Thyroid gland (tissue), 4 donors: ENCODE measurements at regions not wholly inside any gene's neighbourhood (a gene's known extent, or its start where the extent isn't known, plus 50 kb on each side); places are given as distances from the start of the nearest gene placed in this dataset.

Experiments
- DNase-seq, 2 donors: peaks; one replicate each; pipeline ENCODE4 v3.0.0-alpha.2; 2019
- H3K27ac ChIP-seq, 3 donors: fragments of 200-600 bp; sonication (generic); 1 replicate in 2 of 3; 2 replicates in 1 of 3; pipeline ENCODE4 v1.5.1; 2016 to 2019; ENCODE audit warnings: mild to moderate bottlenecking in 1 of 3, moderate library complexity in 1 of 3
- H3K27me3 ChIP-seq: fragments of 200-600 bp; sonication (generic); one replicate; pipeline ENCODE4 v1.5.1; 2019
- H3K36me3 ChIP-seq, 2 donors: fragments of 200-600 bp; sonication (generic); one replicate each; pipeline ENCODE4 v1.5.1; 2016 to 2019
- H3K4me1 ChIP-seq, 2 donors: fragments of 200-600 bp; sonication (generic); one replicate each; pipeline ENCODE4 v1.5.1; 2017 to 2019
- H3K4me3 ChIP-seq, 3 donors: fragments of 200-600 bp; sonication (generic); replicated peaks in 1 of 3; 1 replicate in 2 of 3; 2 replicates in 1 of 3; pipeline ENCODE4 v1.5.1; 2016; ENCODE audit warnings: mild to moderate bottlenecking in 1 of 3
- H3K9me3 ChIP-seq: fragments of 200-600 bp; sonication (generic); one replicate; pipeline ENCODE4 v1.5.1; 2017
- POLR2A ChIP-seq, 2 donors: fragments of 450-650 bp; IDR thresholded peaks; one replicate each; pipeline ENCODE4 v1.6.1; 2017; ENCODE audit warnings: antibody characterized with exemption in 2 of 2, mild to moderate bottlenecking in 2 of 2, moderate library complexity in 1 of 2
- WGBS, 2 donors: methylation state at CpG; one replicate each; pipeline ENCODE4 v1.1.5; 2017; 5-methylcytosine and 5-hydroxymethylcytosine counted together
- intact Hi-C: fragments of 100-400 bp; cut with DNase I; formaldehyde crosslinking; loops from one replicate; pipeline ENCODE4 v1.15.1; 2023
- TF ChIP-seq, protein P1 (sequence below), 6 experiments: fragments of 200-600 bp in 3 of 6; fragments of 450-650 bp in 3 of 6; sonication (generic) in 3 of 6; IDR thresholded peaks; one replicate each; pipeline ENCODE4 v1.5.1; 2016 to 2019; ENCODE audit warnings: antibody characterized with exemption in 6 of 6, mild to moderate bottlenecking in 2 of 6, inconsistent platforms in 1 of 6, moderate library complexity in 1 of 6

DNA sequence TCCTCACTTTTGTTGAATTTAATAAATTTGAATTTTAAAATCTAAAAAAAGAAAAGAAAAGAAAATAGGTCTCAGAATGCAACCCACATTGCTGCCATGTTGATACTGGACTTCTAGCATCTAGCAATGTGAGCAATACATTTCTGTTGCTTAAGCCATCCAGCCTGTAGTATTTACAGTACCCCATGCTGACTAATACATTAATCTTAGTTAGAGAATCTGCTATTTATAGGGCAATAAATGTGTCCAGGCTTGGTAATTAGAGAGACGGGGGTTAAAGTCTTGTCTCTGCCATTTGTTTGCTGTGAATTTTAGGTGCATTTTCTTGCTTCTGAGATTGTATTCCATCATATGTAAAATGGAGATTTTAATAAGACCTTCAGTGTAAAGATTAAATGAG lies 471.3 kb downstream of the DHX35 start:
- TF ChIP-seq POLR2A (IDR thresholded peaks at IDR 0.05) = no peak
- TF ChIP-seq, protein P1, sequence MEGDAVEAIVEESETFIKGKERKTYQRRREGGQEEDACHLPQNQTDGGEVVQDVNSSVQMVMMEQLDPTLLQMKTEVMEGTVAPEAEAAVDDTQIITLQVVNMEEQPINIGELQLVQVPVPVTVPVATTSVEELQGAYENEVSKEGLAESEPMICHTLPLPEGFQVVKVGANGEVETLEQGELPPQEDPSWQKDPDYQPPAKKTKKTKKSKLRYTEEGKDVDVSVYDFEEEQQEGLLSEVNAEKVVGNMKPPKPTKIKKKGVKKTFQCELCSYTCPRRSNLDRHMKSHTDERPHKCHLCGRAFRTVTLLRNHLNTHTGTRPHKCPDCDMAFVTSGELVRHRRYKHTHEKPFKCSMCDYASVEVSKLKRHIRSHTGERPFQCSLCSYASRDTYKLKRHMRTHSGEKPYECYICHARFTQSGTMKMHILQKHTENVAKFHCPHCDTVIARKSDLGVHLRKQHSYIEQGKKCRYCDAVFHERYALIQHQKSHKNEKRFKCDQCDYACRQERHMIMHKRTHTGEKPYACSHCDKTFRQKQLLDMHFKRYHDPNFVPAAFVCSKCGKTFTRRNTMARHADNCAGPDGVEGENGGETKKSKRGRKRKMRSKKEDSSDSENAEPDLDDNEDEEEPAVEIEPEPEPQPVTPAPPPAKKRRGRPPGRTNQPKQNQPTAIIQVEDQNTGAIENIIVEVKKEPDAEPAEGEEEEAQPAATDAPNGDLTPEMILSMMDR (IDR thresholded peaks at IDR 0.05) = no peak
- Histone ChIP-seq H3K4me1 (no peaks in the 10 kb centered on the region), H3K27ac (no peak overlapping the region), H3K36me3 (no peaks in the 10 kb centered on the region), H3K4me3 (no peak overlapping the region), H3K27me3 (no peaks in the 10 kb centered on the region), H3K9me3 (no peaks in the 10 kb centered on the region)
- intact Hi-C loops = no loop called here
- DNase-seq = no peak
- 97 to 100% methylated on average over 1 of the region's 1 CpG for WGBS, 2 donors

DNA sequence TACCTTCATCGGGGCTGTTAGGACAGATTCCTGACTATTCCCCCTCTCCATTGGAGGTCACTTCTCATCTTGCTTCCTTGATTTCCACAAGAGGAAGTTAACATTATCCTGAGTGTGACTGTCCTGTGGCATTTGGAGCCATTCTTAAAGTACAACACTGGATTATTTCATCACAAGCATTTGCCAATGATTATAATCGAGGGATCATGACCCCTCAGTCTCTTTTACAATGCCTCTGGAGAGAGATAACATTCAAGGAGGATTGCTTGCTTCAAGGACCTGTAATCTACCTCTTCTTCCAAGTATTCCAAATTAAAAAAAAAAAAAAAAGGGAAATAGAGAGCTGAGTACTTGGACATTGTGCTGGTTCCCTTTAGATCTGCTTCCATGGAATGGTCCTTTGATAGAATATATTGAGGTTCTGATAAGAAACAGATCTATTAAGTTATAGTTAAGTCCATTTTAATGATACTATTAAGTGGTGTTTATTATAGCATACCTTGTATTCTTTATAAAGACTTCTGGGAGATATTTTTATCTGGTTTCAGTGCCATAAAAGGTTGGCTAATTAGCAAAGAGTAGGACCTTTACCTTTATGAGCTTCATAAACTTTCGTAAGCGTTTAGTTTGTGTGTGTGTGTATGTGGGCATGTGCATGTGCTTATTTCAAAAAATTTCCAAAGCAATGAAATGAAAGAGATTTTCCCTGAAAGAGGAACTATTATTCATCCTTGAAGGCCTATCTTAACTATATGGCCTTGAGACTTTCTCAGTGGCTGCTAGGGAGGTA lies 469.1 kb downstream of the DHX35 start:
- no peaks in the 10 kb centered on the region for H3K36me3 ChIP-seq
- no peak overlapping the region for H3K27ac ChIP-seq
- no peak overlapping the region for H3K4me3 ChIP-seq
- 80 to 86% methylated on average over 4 of the region's 4 CpGs for WGBS, 2 donors
- DNase-seq = no peak
- no peaks in the 10 kb centered on the region for H3K27me3 ChIP-seq
- no peak for TF ChIP-seq POLR2A (IDR thresholded peaks at IDR 0.05)
- TF ChIP-seq, protein P1 (IDR thresholded peaks at IDR 0.05) = no peak
- H3K9me3 ChIP-seq = no peaks in the 10 kb centered on the region
- intact Hi-C loops = no loop called here
- H3K4me1 ChIP-seq = no peaks in the 10 kb centered on the region

DNA sequence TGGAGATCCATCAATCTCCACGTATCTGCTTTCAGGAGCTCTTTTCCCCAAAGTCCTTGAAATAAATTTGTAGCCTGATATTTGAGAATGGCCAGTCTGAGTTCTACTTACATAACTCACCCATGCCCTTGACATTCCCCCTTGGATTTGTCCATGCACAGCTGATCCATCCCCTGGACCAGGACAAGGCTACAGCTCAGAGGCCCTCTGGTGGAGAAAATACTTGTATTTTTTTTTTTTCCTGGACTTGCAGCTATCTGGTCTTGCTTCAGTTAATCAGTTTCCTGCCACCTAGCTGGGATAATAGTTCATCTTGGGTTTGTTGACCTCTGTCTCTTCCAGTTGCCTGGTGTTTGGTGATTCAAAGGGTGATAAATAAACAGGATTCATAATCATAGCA lies 467.6 kb downstream of the DHX35 start:
- Histone ChIP-seq H3K27me3 (no peaks in the 10 kb centered on the region), H3K4me3 (no peak overlapping the region), H3K36me3 (no peaks in the 10 kb centered on the region), H3K4me1 (no peaks in the 10 kb centered on the region), H3K27ac (no peak overlapping the region), H3K9me3 (no peaks in the 10 kb centered on the region)
- no peak for DNase-seq
- TF ChIP-seq, protein P1 (IDR thresholded peaks at IDR 0.05) = no peak
- no peak for TF ChIP-seq POLR2A (IDR thresholded peaks at IDR 0.05)
- intact Hi-C loops = no loop called here
- WGBS, 2 donors = 64 to 71% methylated on average over 1 of the region's 1 CpG

DNA sequence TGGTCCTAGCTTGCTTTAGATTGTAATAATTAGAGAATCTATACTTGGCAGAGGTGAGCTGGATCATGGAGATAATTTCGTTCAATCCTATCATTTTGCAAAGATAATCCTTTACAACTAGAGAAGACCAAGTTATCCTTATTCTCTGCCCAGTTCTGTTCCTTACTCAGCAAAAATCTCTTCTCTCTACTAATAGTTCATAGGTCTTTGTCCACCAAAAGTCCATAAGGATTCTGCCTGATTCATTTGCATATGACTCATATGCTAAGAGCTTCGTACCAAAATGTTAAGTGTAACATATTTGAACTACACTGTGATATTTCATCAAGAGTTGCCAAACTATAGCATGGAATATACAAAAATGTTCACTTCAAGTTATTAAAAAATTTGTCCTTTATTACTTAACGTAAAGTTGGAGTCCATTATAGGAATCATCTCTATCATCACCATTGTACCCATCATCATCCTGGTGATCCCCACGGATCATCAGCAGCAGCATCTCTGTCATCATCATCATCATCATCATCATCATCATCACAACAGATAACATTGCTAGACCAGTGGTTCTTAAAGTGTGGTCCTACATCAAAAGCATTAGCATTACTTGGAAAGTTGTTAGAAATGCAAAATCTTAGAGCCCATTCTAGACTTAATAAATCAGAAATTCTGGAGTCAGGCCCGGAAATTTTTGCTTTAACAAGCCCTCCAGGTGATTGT lies 463.0 kb downstream of the DHX35 start:
- H3K9me3 ChIP-seq = no peaks in the 10 kb centered on the region
- no peak overlapping the region for H3K4me3 ChIP-seq
- no peaks in the 10 kb centered on the region for H3K36me3 ChIP-seq
- no peak overlapping the region for H3K27ac ChIP-seq
- WGBS, 2 donors = 71 to 80% methylated on average over 5 of the region's 5 CpGs
- DNase-seq = no peak
- no peaks in the 10 kb centered on the region for H3K27me3 ChIP-seq
- no peak for TF ChIP-seq POLR2A (IDR thresholded peaks at IDR 0.05)
- TF ChIP-seq, protein P1 (IDR thresholded peaks at IDR 0.05) = no peak
- no peaks in the 10 kb centered on the region for H3K4me1 ChIP-seq
- intact Hi-C loops = no loop called here

DNA sequence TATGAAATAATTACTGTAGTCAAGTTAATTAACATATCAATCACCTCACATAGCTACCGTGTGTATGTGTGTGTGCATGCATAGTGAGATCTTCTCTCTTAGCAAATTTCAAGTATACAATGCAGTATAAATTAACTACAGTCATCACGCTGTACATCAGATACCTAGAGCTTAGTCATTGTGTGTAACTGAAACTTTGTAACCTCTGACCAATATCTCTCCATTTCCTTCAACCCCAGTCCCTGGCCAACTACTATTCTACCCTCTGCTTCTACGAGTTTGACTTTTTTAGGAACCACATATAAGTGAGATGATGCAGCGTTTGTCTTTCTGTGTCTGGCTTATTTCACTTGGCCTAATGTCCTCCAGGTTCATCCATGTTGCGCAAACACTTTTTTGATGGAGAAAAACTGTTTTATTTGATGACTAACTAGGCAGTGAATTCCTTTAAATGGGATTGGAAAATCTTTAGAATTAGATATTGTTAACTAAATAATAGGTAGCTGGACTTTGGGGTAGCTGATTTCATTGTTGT lies 459.5 kb downstream of the DHX35 start:
- 85 to 87% methylated on average over 5 of the region's 5 CpGs for WGBS, 2 donors
- Histone ChIP-seq H3K4me1 (no peaks in the 10 kb centered on the region), H3K36me3 (no peaks in the 10 kb centered on the region), H3K4me3 (no peak overlapping the region), H3K27ac (no peak overlapping the region), H3K27me3 (no peaks in the 10 kb centered on the region), H3K9me3 (no peaks in the 10 kb centered on the region)
- TF ChIP-seq, protein P1 (IDR thresholded peaks at IDR 0.05) = no peak
- TF ChIP-seq POLR2A (IDR thresholded peaks at IDR 0.05) = no peak
- DNase-seq = no peak
- intact Hi-C loops = no loop called here
